ENCODE measurements at regions not wholly inside any gene's neighbourhood (a gene's known extent, or its start where the extent isn't known, plus 50 kb on each side); places are given as distances from the start of the nearest gene placed in this dataset.

- Histone ChIP-seq H3K9me3 (no peaks in the 10 kb centered on the region), H3K27me3 (replicated peaks; ENCODE audit: insufficient read depth) (no peaks in the 10 kb centered on the region), H3K4me3 (no peak overlapping the region), H3K27ac (no peak overlapping the region), H3K4me1 (replicated peaks) (no peaks in the 10 kb centered on the region), H3K36me3 (no peaks in the 10 kb centered on the region)
- TF ChIP-seq POLR2AphosphoS5 (IDR thresholded peaks at IDR 0.05) (no peak), POLR2A (IDR thresholded peaks at IDR 0.05) (no peak)
- TF ChIP-seq, protein P1, sequence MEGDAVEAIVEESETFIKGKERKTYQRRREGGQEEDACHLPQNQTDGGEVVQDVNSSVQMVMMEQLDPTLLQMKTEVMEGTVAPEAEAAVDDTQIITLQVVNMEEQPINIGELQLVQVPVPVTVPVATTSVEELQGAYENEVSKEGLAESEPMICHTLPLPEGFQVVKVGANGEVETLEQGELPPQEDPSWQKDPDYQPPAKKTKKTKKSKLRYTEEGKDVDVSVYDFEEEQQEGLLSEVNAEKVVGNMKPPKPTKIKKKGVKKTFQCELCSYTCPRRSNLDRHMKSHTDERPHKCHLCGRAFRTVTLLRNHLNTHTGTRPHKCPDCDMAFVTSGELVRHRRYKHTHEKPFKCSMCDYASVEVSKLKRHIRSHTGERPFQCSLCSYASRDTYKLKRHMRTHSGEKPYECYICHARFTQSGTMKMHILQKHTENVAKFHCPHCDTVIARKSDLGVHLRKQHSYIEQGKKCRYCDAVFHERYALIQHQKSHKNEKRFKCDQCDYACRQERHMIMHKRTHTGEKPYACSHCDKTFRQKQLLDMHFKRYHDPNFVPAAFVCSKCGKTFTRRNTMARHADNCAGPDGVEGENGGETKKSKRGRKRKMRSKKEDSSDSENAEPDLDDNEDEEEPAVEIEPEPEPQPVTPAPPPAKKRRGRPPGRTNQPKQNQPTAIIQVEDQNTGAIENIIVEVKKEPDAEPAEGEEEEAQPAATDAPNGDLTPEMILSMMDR (IDR thresholded peaks at IDR 0.05) = no peak
- no peak for DNase-seq (ENCODE audit: low spot score)
- intact Hi-C loops (cut with DNase I) = no loop called here
Measured at GRCh38 chr2:220882507-220882906, 689.6 kb downstream of the EPHA4 start.

DNA sequence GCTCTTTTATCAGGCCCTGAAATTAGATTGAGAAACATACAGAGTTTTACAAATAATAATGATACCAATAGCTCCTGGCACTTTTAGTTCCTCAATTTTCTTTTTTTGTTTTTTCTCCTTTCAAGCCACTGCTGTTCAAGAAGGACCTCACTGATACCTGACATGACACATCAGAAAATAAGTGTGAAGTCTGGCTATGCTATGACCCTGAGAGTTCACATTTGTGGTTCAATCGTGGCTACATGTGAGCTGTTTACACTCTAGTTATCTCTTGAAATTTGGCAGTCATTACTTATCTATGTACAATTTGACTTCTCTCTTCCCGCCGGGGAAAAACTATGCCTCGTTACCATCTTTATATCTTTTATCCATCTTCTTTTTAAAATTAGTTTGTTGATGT, 686.5 kb downstream of the EPHA4 start:
- no peak for DNase-seq (ENCODE audit: low spot score)
- intact Hi-C loops (cut with DNase I) = no loop called here
- Histone ChIP-seq H3K27me3 (replicated peaks; ENCODE audit: insufficient read depth) (no peaks in the 10 kb centered on the region), H3K9me3 (no peaks in the 10 kb centered on the region), H3K27ac (no peak overlapping the region), H3K4me3 (no peak overlapping the region), H3K36me3 (no peaks in the 10 kb centered on the region), H3K4me1 (replicated peaks) (no peaks in the 10 kb centered on the region)
- 76% methylated on average over 4 of the region's 4 CpGs for WGBS
- TF ChIP-seq, protein P1 (IDR thresholded peaks at IDR 0.05) = no peak
- TF ChIP-seq POLR2AphosphoS5 (IDR thresholded peaks at IDR 0.05) (no peak), POLR2A (IDR thresholded peaks at IDR 0.05) (no peak)

DNA sequence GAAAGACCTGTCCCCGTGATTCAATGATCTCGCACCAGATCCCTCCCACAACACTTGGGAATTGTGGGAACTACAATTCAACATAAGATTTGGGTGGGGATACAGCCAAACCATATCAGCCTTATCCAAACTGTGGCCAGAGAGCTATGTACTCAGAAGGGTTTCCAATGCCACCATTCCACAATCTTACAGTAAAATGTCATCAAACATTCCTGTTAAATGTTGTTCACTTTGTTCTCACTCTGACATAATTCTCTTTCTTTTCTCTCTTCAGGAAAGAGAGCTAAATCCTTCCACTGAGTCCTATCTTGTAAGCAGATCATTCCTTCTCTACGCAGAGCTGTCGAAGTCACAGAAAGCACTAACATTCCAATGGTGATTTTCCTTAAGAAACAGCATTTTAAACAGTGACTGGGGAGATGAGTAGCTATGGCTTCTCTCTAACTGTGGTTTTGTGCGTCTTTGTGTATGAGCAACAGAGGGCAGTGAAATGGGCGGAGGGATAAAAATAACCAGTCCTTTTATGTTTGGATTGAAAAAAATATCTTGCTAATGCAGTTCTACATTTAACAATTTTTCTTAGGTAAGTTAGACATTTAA, 684.7 kb downstream of the EPHA4 start:
- H3K27ac ChIP-seq = no peak overlapping the region
- no peaks in the 10 kb centered on the region for H3K27me3 ChIP-seq (replicated peaks; ENCODE audit: insufficient read depth)
- 91% methylated on average over 6 of the region's 6 CpGs for WGBS
- no peaks in the 10 kb centered on the region for H3K36me3 ChIP-seq
- TF ChIP-seq POLR2A (IDR thresholded peaks at IDR 0.05) = no peak
- TF ChIP-seq POLR2AphosphoS5 (IDR thresholded peaks at IDR 0.05) = no peak
- TF ChIP-seq, protein P1 (IDR thresholded peaks at IDR 0.05) = no peak
- no peaks in the 10 kb centered on the region for H3K4me1 ChIP-seq (replicated peaks)
- H3K9me3 ChIP-seq = no peaks in the 10 kb centered on the region
- H3K4me3 ChIP-seq = no peak overlapping the region
- DNase-seq (ENCODE audit: low spot score) = no peak
- intact Hi-C loops (cut with DNase I) = no loop called here

DNA sequence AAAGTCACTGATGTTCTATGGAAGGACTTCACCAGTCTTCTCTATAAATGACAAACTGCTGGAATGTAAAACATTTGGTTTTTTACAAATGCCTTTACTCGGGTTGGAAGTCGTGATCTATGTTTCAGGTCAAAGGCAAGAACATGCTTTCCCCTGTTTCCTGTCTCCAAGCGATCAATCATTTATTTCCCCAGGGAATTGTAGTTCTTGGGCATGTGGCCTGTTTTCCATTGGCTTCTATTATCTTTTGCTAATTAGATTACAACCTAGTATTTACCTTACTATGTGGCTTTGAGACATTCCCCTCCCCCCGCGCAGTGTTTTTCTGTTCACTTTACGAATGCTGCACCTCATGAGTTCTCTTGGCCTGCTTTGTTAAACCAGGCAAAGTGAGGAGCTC, 684.2 kb downstream of the EPHA4 start:
- intact Hi-C loops (cut with DNase I) = no loop called here
- Histone ChIP-seq H3K4me1 (replicated peaks) (no peaks in the 10 kb centered on the region), H3K27me3 (replicated peaks; ENCODE audit: insufficient read depth) (no peaks in the 10 kb centered on the region), H3K27ac (no peak overlapping the region), H3K4me3 (no peak overlapping the region), H3K9me3 (no peaks in the 10 kb centered on the region), H3K36me3 (no peaks in the 10 kb centered on the region)
- no peak for DNase-seq (ENCODE audit: low spot score)
- 69% methylated on average over 6 of the region's 6 CpGs for WGBS
- TF ChIP-seq, protein P1 (IDR thresholded peaks at IDR 0.05) = no peak
- no peak for TF ChIP-seq POLR2AphosphoS5 (IDR thresholded peaks at IDR 0.05)
- TF ChIP-seq POLR2A (IDR thresholded peaks at IDR 0.05) = no peak

DNA sequence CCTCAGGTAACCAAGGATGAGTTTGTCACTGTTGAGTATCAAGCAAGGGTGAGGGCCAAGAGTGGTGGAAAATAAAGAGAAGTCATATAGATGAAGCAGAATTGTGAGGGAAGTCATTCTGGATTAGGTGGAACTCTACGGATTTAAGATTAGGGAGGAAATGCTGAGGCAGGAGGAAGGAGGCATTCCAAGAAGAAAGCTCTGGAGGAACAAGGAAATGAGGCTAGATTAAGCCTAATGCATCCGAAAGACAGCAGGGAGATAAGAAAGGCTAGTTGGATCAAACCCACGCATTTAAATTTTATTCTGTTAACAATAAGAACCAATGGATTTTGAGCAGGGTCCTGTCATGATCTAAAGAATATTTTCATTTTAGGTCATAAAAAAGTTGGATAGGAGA, 681.2 kb downstream of the EPHA4 start:
- 92% methylated on average over 3 of the region's 3 CpGs for WGBS
- no peaks in the 10 kb centered on the region for H3K9me3 ChIP-seq
- TF ChIP-seq, protein P1 (IDR thresholded peaks at IDR 0.05) = no peak
- no peak for TF ChIP-seq POLR2AphosphoS5 (IDR thresholded peaks at IDR 0.05)
- no peak for TF ChIP-seq POLR2A (IDR thresholded peaks at IDR 0.05)
- H3K27ac ChIP-seq = no peak overlapping the region
- no peak overlapping the region for H3K4me3 ChIP-seq
- H3K36me3 ChIP-seq = no peaks in the 10 kb centered on the region
- no peaks in the 10 kb centered on the region for H3K27me3 ChIP-seq (replicated peaks; ENCODE audit: insufficient read depth)
- H3K4me1 ChIP-seq (replicated peaks) = no peaks in the 10 kb centered on the region
- DNase-seq (ENCODE audit: low spot score) = no peak
- intact Hi-C loops (cut with DNase I) = no loop called here
